ENCODE measurements at regions not wholly inside any gene's neighbourhood (a gene's known extent, or its start where the extent isn't known, plus 50 kb on each side); places are given as distances from the start of the nearest gene placed in this dataset.
A peak's percentile ranks its signal among the peaks of the same experiment; 100 is the strongest.

DNA sequence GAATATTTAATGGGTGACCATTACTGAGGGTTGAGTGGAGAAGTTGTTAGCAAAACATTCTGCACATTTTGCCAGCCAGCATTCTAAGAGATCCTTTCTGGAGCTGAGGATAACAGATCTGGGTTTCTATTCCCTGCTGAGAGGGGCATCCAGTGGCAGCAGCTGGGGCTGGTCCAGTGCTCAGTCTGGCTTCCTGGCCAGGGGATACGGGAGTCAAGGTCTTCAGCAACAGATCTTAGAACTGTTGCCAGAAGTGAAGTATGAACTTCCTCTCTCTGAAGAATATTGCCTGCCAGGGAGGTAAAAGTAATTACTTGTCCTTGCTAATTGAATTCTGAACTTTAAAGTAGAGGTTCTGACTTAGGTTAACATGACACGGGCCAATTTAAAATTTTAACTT, 568.4 kb downstream of the REEP3 start:
- peaks cover 30% of the 10 kb centered on the region for H3K4me1 Mint-ChIP-seq
- DNase-seq (ENCODE audit: low spot score): no peak
- no peaks in the 10 kb centered on the region for H3K36me3 ChIP-seq (ENCODE audit: insufficient read depth)
- H3K9me2 ChIP-seq (ENCODE audit: insufficient read depth): no peaks in the 10 kb centered on the region
- no peak for ATAC-seq
- no peaks in the 10 kb centered on the region for H3K9me3 Mint-ChIP-seq
- peaks cover 18% of the 10 kb centered on the region for H3K27me3 Mint-ChIP-seq (ENCODE audit: insufficient read depth, low read depth, poor library complexity)
- no peaks in the 10 kb centered on the region for H3K79me2 ChIP-seq (replicated peaks; ENCODE audit: insufficient read depth)
- no peaks in the 10 kb centered on the region for H4K20me1 ChIP-seq (replicated peaks; ENCODE audit: insufficient read depth)
- H3K4me3 ChIP-seq: no peak overlapping the region
- no peak overlapping the region for H3K4me2 ChIP-seq
- no peak overlapping the region for H3K4me3 Mint-ChIP-seq
- H3K27me3 ChIP-seq (ENCODE audit: insufficient read depth): peaks cover 17% of the 10 kb centered on the region; the same call in 1 of the 2 replicates
- H3K36me3 Mint-ChIP-seq (ENCODE audit: low read depth): no peaks in the 10 kb centered on the region
- no peak overlapping the region for H3K27ac ChIP-seq (ENCODE audit: low read depth)
- TF ChIP-seq EZH2 (IDR thresholded peaks at IDR 0.05; ENCODE audit: low read depth, unreplicated experiment) (no peak), ZNF114 (CRISPR knock-in tag; IDR thresholded peaks at IDR 0.05) (no peak), CREB1 (CRISPR knock-in tag; IDR thresholded peaks at IDR 0.05; ENCODE audit: low read depth) (no peak), CTCF (conservative IDR thresholded peaks at IDR 0.05; ENCODE audit: low read depth in 2 of 2) (no peak), POLR2AphosphoS5 (IDR thresholded peaks at IDR 0.05; ENCODE audit: low read depth) (no peak), STAT1 (IDR thresholded peaks at IDR 0.05; ENCODE audit: unreplicated experiment) (no peak), ZNF331 (CRISPR knock-in tag; IDR thresholded peaks at IDR 0.05; ENCODE audit: low read depth) (no peak), ZNF462 (CRISPR knock-in tag; IDR thresholded peaks at IDR 0.05) (no peak), EZH2phosphoT487 (IDR thresholded peaks at IDR 0.05; ENCODE audit: unreplicated experiment) (no peak), JUNB (IDR thresholded peaks at IDR 0.05; ENCODE audit: unreplicated experiment) (no peak), REST (IDR thresholded peaks at IDR 0.05; ENCODE audit: unreplicated experiment) (no peak)
- no peaks in the 10 kb centered on the region for H3F3A ChIP-seq (replicated peaks; ENCODE audit: low read depth)
- H3K27ac Mint-ChIP-seq: no peak overlapping the region
- peak overlapping the region; percentile 25; the same call in 1 of the 2 replicates for H2AFZ ChIP-seq
- H3K4me1 ChIP-seq (ENCODE audit: insufficient read depth): peaks cover 20% of the 10 kb centered on the region
